HEK293T (cell line): ENCODE measurements at regions not wholly inside any gene's neighbourhood (a gene's known extent, or its start where the extent isn't known, plus 50 kb on each side); places are given as distances from the start of the nearest gene placed in this dataset.
A peak's percentile ranks its signal among the peaks of the same experiment; 100 is the strongest.

Source experiments
- CTCF ChIA-PET: fragments of 350-600 bp; formaldehyde crosslinking; extraction: SDS; loops from one replicate; lab custom pipeline; 2021; ENCODE audit warnings: antibody characterized with exemption, inconsistent platforms; lab: Yijun Ruan, JAX
- POLR2A ChIA-PET: fragments of 350-600 bp; formaldehyde crosslinking; extraction: SDS; loops from one replicate; lab custom pipeline; 2020; ENCODE audit warnings: antibody characterized with exemption, inconsistent platforms; lab: Yijun Ruan, JAX
- DNase-seq: peaks from one replicate; pipeline ENCODE4 v3.0.0; 2012; ENCODE audit warnings: mixed read lengths; ENCODE audit errors: extremely low spot score
- ARNT ChIP-seq: fragments of 450-650 bp; IDR thresholded peaks from 2 replicates; pipeline ENCODE4 v1.6.1; 2017; ENCODE audit warnings: mild to moderate bottlenecking
- BHLHE40 ChIP-seq: fragments of 450-650 bp; IDR thresholded peaks from 2 replicates; pipeline ENCODE4 v1.6.1; 2016; ENCODE audit warnings: mild to moderate bottlenecking, moderate library complexity, borderline replicate concordance
- CTBP1 ChIP-seq: fragments of 450-650 bp; IDR thresholded peaks from 2 replicates; pipeline ENCODE4 v1.6.1; 2016; ENCODE audit warnings: borderline replicate concordance
- ELF4 ChIP-seq: fragments of 450-650 bp; IDR thresholded peaks from 2 replicates; pipeline ENCODE4 v1.6.1; 2017; ENCODE audit warnings: antibody characterized with exemption
- FOXA1 ChIP-seq: fragments of 450-650 bp; IDR thresholded peaks from 2 replicates; pipeline ENCODE4 v1.6.1; 2016; ENCODE audit warnings: mild to moderate bottlenecking
- FOXK2 ChIP-seq: fragments of 450-650 bp; IDR thresholded peaks from 2 replicates; pipeline ENCODE4 v1.6.1; 2016; ENCODE audit warnings: mild to moderate bottlenecking
- FOXM1 ChIP-seq: fragments of 450-650 bp; IDR thresholded peaks from 2 replicates; pipeline ENCODE4 v1.6.1; 2017; ENCODE audit warnings: mild to moderate bottlenecking, borderline replicate concordance
- HDGF ChIP-seq: fragments of 450-650 bp; IDR thresholded peaks from 2 replicates; pipeline ENCODE4 v1.6.1; 2017; ENCODE audit warnings: antibody characterized with exemption, borderline replicate concordance
- L3MBTL2 ChIP-seq: fragments of 450-650 bp; conservative IDR thresholded peaks from 2 replicates; pipeline ENCODE4 v1.6.1; 2016; ENCODE audit warnings: mild to moderate bottlenecking
- LEF1 ChIP-seq: fragments of 450-650 bp; IDR thresholded peaks from 2 replicates; pipeline ENCODE4 v1.6.1; 2017; ENCODE audit warnings: mild to moderate bottlenecking, borderline replicate concordance
- NFRKB ChIP-seq: fragments of 450-650 bp; IDR thresholded peaks from 2 replicates; pipeline ENCODE4 v1.6.1; 2016; ENCODE audit warnings: mild to moderate bottlenecking, moderate library complexity
- SP1 ChIP-seq: fragments of 450-650 bp; IDR thresholded peaks from 2 replicates; pipeline ENCODE4 v1.6.1; 2017
- SUZ12 ChIP-seq: fragments of 450-650 bp; IDR thresholded peaks from 2 replicates; pipeline ENCODE4 v1.6.1; 2016; ENCODE audit warnings: mild to moderate bottlenecking
- TARDBP ChIP-seq: fragments of 450-650 bp; IDR thresholded peaks from 2 replicates; pipeline ENCODE4 v1.6.1; 2016
- ZNF384 ChIP-seq: fragments of 450-650 bp; IDR thresholded peaks from 2 replicates; pipeline ENCODE4 v1.6.1; 2016
- TF ChIP-seq, protein P1 (sequence below): fragments of 450-650 bp; IDR thresholded peaks from 2 replicates; pipeline ENCODE4 v1.6.1; 2016

- TF ChIP-seq HDGF = no peak
- TF ChIP-seq NFRKB = no peak
- CTCF ChIA-PET = interaction anchor here (0.5 kb wide), 1 partner anchor 284 kb away, joined by 5 read pairs; no protein-coding TSS in a partner anchor
- POLR2A ChIA-PET = no interaction called here
- DNase-seq = no peak
Observed at GRCh38 chr6:141580988-141581552, 551.7 kb upstream of the GJE1 start.

DNA sequence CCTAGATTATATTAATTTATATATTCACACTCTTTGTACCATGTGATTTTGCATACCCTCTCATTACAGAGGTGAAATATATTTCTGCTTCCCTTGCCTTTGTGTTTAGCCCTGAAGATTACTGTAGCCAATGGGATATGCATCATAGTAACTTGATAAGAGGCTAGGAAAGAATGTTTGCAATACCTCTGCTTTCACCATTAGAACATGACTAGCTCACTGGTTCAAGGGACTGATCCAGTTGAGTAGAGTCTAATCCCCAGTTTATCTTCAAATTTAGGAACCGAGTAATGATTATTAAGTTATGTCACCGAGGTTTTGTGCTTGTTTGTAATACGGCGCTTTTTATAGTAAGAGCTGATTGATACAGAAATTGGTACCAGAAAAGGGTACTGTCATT lies 552.6 kb upstream of the GJE1 start:
- ChIA-PET POLR2A (no interaction called here), CTCF (no interaction called here)
- no peak for DNase-seq
- no peak for TF ChIP-seq FOXM1
- no peak for TF ChIP-seq SP1
- no peak for TF ChIP-seq ZNF384
- no peak for TF ChIP-seq FOXA1
- TF ChIP-seq LEF1 = no peak
- no peak for TF ChIP-seq NFRKB
- TF ChIP-seq TARDBP = no peak

GRCh38 chr6:141576751-141577150 lies 556.0 kb upstream of the GJE1 start:
- TF ChIP-seq FOXM1 (no peak), L3MBTL2 (no peak)
- TF ChIP-seq, protein P1, sequence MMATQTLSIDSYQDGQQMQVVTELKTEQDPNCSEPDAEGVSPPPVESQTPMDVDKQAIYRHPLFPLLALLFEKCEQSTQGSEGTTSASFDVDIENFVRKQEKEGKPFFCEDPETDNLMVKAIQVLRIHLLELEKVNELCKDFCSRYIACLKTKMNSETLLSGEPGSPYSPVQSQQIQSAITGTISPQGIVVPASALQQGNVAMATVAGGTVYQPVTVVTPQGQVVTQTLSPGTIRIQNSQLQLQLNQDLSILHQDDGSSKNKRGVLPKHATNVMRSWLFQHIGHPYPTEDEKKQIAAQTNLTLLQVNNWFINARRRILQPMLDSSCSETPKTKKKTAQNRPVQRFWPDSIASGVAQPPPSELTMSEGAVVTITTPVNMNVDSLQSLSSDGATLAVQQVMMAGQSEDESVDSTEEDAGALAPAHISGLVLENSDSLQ = no peak
- ChIA-PET POLR2A (no interaction called here), CTCF (no interaction called here)
- DNase-seq = no peak

DNA sequence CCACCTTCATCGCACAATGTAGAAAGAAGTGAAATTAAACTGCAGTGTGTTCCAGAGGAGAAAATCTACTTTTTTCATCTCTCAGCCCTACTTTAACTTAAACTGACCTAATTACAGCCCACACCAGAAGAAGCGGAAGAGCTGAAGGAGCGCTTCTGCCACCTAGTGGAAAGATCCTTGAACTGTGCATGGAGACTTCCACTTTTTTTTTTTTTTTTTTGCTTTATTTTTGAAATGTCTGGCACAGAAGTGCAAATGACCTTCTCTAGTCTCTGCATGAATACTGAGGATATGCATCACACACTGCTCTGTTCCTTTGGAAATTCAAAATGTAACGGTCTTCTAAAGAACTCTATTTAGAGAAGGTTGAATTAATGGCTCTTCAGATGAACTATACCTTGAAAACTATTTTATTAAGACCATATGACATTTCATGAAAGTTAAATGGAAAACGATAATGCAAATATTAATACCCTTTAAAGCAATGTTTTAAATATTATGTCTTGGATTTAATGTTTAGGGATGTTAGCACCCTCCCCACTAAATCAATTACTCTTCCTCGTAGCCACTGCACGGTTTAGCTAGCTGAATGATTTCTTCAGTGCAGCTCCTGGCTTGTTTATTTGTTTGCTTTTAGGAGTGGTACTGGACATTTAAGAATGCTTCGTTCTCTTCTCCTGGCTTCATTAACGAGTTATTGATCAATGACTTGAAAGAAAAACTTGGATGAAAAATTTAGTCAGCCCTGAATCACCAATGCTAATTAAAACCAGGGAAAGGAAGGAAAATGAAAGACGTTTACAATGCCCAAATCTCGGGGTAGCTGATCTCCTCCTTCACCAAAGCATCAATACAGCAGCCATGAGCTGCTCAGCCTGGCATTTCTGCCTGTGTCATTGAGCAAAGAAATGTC lies 569.6 kb upstream of the GJE1 start:
- CTCF ChIA-PET = interaction anchor here (0.6 to 1.0 kb wide), 3 partner anchors 32 to 1278 kb away, joined by 3 read pairs; no protein-coding TSS in a partner anchor
- peak; percentile 66 for DNase-seq
- POLR2A ChIA-PET = no interaction called here
- TF ChIP-seq LEF1 = no peak
- no peak for TF ChIP-seq FOXK2
- TF ChIP-seq, protein P1 = no peak
- TF ChIP-seq BHLHE40 = no peak
- TF ChIP-seq SUZ12 = no peak
- TF ChIP-seq ZNF384 = peak; percentile 99

- POLR2A ChIA-PET = no interaction called here
- CTCF ChIA-PET = interaction anchor here (0.6 kb wide), 1 partner anchor 1277 kb away, joined by 3 read pairs; no protein-coding TSS in a partner anchor
- TF ChIP-seq TARDBP (no peak), NFRKB (no peak), ZNF384 (no peak), CTBP1 (no peak), FOXM1 (no peak), FOXA1 (no peak), SUZ12 (no peak), FOXK2 (no peak)
- peak; percentile 11 for DNase-seq
Observed at GRCh38 chr6:141562186-141562811, 570.4 kb upstream of the GJE1 start.

- no peak for DNase-seq
- ChIA-PET CTCF (interaction anchor here (0.5 kb wide), 1 partner anchor 95 kb away, joined by 3 read pairs; no protein-coding TSS in a partner anchor), POLR2A (no interaction called here)
- TF ChIP-seq L3MBTL2 (no peak), SP1 (no peak), TARDBP (no peak), SUZ12 (no peak), ARNT (no peak), FOXM1 (no peak), LEF1 (no peak), ELF4 (no peak), CTBP1 (no peak), NFRKB (no peak), ZNF384 (no peak), FOXA1 (no peak), HDGF (no peak), FOXK2 (no peak), BHLHE40 (no peak)
- TF ChIP-seq, protein P1 = no peak
Observed at GRCh38 chr6:141561154-141561553, 571.6 kb upstream of the GJE1 start.
